ENCODE measurements at regions not wholly inside any gene's neighbourhood (a gene's known extent, or its start where the extent isn't known, plus 50 kb on each side); places are given as distances from the start of the nearest gene placed in this dataset.

GRCh38 chr11:22984045-22984444 lies 123.8 kb upstream of the CCDC179 start:
- TF ChIP-seq ARNTL (CRISPR knock-in tag; IDR thresholded peaks at IDR 0.05; ENCODE audit: borderline replicate concordance, low read depth) = no peak
- TF ChIP-seq RARB (CRISPR knock-in tag; IDR thresholded peaks at IDR 0.05) = no peak
- TF ChIP-seq ZC3H10 (CRISPR knock-in tag; IDR thresholded peaks at IDR 0.05) = no peak
- no peak for TF ChIP-seq PATZ1 (CRISPR knock-in tag; IDR thresholded peaks at IDR 0.05; ENCODE audit: borderline replicate concordance)
- no peak for TF ChIP-seq ZNF8 (CRISPR knock-in tag; IDR thresholded peaks at IDR 0.05)
- no peak for TF ChIP-seq TCF4 (CRISPR knock-in tag; IDR thresholded peaks at IDR 0.05; ENCODE audit: borderline replicate concordance)
- no peak for TF ChIP-seq ESRRG (CRISPR knock-in tag; IDR thresholded peaks at IDR 0.05)
- ATAC-seq = no peak

- no peak for TF ChIP-seq ZNF565 (CRISPR knock-in tag; conservative IDR thresholded peaks at IDR 0.05; ENCODE audit: low read depth)
- TF ChIP-seq CREB5 (CRISPR knock-in tag; IDR thresholded peaks at IDR 0.05; ENCODE audit: low read depth) = no peak
- no peak for TF ChIP-seq ZFP3 (CRISPR knock-in tag; IDR thresholded peaks at IDR 0.05)
- no peak for TF ChIP-seq TOX (CRISPR knock-in tag; IDR thresholded peaks at IDR 0.05; ENCODE audit: borderline replicate concordance)
- no peak for TF ChIP-seq BACH2 (CRISPR knock-in tag; IDR thresholded peaks at IDR 0.05; ENCODE audit: borderline replicate concordance)
- TF ChIP-seq ISL1 (CRISPR knock-in tag; IDR thresholded peaks at IDR 0.05) = no peak
- no peak for TF ChIP-seq RARB (CRISPR knock-in tag; IDR thresholded peaks at IDR 0.05)
- no peak for TF ChIP-seq CSRNP3 (CRISPR knock-in tag; IDR thresholded peaks at IDR 0.05)
- no peak for TF ChIP-seq CSDC2 (CRISPR knock-in tag; IDR thresholded peaks at IDR 0.05)
- TF ChIP-seq ZC3H10 (CRISPR knock-in tag; IDR thresholded peaks at IDR 0.05) = no peak
- TF ChIP-seq SNAI2 (CRISPR knock-in tag; IDR thresholded peaks at IDR 0.05) = no peak
- no peak for ATAC-seq
These were observed 129.1 kb upstream of the CCDC179 start for GRCh38 chr11:22989371-22989770.

GRCh38 chr11:22991196-22991595 lies 130.9 kb upstream of the CCDC179 start:
- TF ChIP-seq ZC3H10 (CRISPR knock-in tag; IDR thresholded peaks at IDR 0.05) (no peak), POU6F1 (CRISPR knock-in tag; IDR thresholded peaks at IDR 0.05; ENCODE audit: borderline replicate concordance, low read depth) (no peak), GLIS3 (CRISPR knock-in tag; IDR thresholded peaks at IDR 0.05) (no peak), TCF4 (CRISPR knock-in tag; IDR thresholded peaks at IDR 0.05; ENCODE audit: borderline replicate concordance) (no peak), ZNF8 (CRISPR knock-in tag; IDR thresholded peaks at IDR 0.05) (no peak)
- ATAC-seq = no peak

- TF ChIP-seq TCF4 (CRISPR knock-in tag; IDR thresholded peaks at IDR 0.05; ENCODE audit: borderline replicate concordance) (no peak), ISL1 (CRISPR knock-in tag; IDR thresholded peaks at IDR 0.05) (no peak), ZFP3 (CRISPR knock-in tag; IDR thresholded peaks at IDR 0.05) (no peak), OSR1 (CRISPR knock-in tag; IDR thresholded peaks at IDR 0.05) (no peak), ZC3H10 (CRISPR knock-in tag; IDR thresholded peaks at IDR 0.05) (no peak), CSRNP3 (CRISPR knock-in tag; IDR thresholded peaks at IDR 0.05) (no peak), ZNF8 (CRISPR knock-in tag; IDR thresholded peaks at IDR 0.05) (no peak), ZFP30 (CRISPR knock-in tag; IDR thresholded peaks at IDR 0.05) (no peak), ESRRG (CRISPR knock-in tag; IDR thresholded peaks at IDR 0.05) (no peak), TOX (CRISPR knock-in tag; IDR thresholded peaks at IDR 0.05; ENCODE audit: borderline replicate concordance) (no peak), TSHZ2 (CRISPR knock-in tag; IDR thresholded peaks at IDR 0.05) (no peak), CREB5 (CRISPR knock-in tag; IDR thresholded peaks at IDR 0.05; ENCODE audit: low read depth) (no peak), POU6F1 (CRISPR knock-in tag; IDR thresholded peaks at IDR 0.05; ENCODE audit: borderline replicate concordance, low read depth) (no peak), ZNF565 (CRISPR knock-in tag; conservative IDR thresholded peaks at IDR 0.05; ENCODE audit: low read depth) (no peak)
- ATAC-seq = no peak
These were observed 146.5 kb upstream of the CCDC179 start for GRCh38 chr11:23006730-23007129.
